ENCODE measurements at regions not wholly inside any gene's neighbourhood (a gene's known extent, or its start where the extent isn't known, plus 50 kb on each side); places are given as distances from the start of the nearest gene placed in this dataset.
"Not testable (repeated sequence)": the region's sequence is repeated elsewhere in the genome, so short reads cannot be mapped to it uniquely, and the experiment has no call there.

DNA sequence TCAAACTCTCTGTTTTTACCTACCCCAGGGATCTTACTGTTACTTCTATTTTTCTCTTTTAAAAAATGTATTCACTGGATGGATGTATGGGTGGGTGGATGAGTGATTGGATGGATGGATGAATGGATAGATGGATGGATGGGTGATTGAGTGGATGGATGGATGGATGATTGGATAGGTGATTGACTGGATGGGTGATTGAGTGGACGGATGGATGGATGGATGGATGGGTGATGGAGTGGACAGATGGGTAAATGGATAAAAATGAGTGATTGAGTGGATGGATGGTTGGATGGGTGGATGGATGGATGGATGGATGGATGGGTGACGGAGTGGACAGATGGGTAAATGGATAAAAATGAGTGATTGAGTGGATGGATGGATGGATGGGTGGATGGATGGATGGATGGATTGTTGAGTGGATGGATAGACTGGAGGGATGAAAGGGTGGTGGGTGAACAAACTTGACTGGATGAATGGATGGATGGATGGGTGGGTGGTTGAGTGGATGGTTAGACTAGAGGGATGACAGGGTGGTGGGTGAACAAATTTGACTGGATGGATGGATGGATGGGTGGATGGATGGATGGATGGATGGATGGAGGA is 118.0 kb upstream of the ZBTB40 start:
- TF ChIP-seq, protein P1, sequence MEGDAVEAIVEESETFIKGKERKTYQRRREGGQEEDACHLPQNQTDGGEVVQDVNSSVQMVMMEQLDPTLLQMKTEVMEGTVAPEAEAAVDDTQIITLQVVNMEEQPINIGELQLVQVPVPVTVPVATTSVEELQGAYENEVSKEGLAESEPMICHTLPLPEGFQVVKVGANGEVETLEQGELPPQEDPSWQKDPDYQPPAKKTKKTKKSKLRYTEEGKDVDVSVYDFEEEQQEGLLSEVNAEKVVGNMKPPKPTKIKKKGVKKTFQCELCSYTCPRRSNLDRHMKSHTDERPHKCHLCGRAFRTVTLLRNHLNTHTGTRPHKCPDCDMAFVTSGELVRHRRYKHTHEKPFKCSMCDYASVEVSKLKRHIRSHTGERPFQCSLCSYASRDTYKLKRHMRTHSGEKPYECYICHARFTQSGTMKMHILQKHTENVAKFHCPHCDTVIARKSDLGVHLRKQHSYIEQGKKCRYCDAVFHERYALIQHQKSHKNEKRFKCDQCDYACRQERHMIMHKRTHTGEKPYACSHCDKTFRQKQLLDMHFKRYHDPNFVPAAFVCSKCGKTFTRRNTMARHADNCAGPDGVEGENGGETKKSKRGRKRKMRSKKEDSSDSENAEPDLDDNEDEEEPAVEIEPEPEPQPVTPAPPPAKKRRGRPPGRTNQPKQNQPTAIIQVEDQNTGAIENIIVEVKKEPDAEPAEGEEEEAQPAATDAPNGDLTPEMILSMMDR (IDR thresholded peaks at IDR 0.05) = no peak
- no peak for TF ChIP-seq ZFX (IDR thresholded peaks at IDR 0.05; ENCODE audit: borderline replicate concordance)
- H3K27ac ChIP-seq = no peak overlapping the region

DNA sequence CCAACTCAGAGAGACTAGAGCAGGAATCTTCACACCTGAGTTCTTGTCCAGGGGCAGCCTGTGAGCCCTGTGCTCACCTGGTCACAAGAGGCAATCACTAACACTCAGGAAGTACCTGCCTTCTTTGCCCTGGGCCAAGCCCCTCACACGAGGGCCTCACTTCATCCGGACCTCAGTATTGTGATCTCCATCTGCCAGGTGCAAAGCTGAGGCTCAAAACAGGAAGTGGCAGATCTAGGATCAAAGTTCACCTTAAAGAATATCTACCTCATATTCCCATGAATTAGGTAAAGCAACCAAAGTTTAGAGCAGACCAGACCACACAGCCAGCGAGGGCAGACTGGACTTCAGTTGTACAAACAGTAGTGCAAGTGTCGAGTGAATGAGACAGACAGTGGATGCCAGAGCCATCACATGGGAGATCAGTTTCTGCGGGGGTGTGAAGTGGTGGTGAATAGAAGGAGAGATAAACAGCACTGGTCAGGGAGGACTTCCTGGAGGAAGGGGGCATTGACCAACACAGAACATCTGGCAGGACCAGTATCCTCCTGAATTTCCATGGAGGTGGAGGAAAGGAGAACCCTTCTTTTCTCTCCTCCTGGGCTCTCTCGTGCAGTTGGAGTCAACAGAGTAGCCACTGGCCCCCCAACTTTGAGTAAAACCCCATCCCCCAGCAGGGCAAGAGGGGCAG is 116.6 kb upstream of the ZBTB40 start:
- TF ChIP-seq, protein P1 (IDR thresholded peaks at IDR 0.05) = no peak
- TF ChIP-seq ZFX (IDR thresholded peaks at IDR 0.05; ENCODE audit: borderline replicate concordance) = no peak
- H3K27ac ChIP-seq = no peak overlapping the region

DNA sequence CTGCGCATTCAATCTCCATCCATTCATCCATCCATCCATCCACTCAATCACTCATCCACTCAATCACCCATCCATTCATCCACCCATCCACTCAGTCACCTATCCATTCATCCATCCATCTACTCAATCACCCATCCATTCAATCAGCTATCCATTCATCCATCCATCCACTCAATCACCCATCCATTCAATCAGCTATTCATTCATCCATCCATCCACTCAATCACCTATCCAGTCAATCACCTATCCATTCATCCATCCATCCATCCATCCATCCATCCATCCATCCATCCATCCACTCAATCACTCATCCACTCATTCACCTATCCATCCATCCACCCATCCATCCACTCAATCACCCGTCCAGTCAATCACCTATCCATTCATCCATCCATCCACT is 115.4 kb upstream of the ZBTB40 start:
- H3K27ac ChIP-seq = not testable (repeated sequence)

DNA sequence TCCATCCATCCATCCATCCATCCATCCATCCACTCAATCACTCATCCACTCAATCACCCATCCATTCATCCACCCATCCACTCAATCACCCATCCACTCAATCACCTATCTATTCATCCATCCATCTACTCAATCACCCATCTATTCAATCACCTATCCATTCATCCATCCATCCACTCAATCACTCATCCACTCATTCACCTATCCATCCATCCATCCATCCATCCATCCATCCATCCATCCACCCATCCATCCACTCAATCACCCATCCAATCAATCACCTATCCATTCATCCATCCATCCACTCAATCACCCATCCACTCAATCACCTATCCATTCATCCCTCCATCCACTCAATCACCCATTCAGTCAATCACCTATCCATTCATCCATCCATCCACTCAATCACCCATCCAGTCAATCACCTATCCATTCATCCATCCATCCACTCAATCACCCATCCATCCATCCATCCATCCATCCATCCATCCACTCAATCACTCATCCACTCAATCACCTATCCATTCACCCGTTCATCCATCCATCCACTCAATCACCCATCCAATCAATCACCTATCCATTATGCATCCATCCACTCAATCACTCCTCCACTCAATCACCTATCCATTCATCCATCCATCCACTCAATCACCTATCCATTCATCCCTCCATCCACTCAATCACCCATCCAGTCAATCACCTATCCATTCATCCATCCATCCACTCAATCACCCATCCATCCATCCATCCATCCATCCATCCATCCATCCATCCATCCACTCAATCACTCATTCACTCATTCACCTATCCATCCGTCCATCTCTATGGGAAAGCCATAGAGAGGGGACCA is 114.7 kb upstream of the ZBTB40 start:
- H3K27ac ChIP-seq = not testable (repeated sequence)

DNA sequence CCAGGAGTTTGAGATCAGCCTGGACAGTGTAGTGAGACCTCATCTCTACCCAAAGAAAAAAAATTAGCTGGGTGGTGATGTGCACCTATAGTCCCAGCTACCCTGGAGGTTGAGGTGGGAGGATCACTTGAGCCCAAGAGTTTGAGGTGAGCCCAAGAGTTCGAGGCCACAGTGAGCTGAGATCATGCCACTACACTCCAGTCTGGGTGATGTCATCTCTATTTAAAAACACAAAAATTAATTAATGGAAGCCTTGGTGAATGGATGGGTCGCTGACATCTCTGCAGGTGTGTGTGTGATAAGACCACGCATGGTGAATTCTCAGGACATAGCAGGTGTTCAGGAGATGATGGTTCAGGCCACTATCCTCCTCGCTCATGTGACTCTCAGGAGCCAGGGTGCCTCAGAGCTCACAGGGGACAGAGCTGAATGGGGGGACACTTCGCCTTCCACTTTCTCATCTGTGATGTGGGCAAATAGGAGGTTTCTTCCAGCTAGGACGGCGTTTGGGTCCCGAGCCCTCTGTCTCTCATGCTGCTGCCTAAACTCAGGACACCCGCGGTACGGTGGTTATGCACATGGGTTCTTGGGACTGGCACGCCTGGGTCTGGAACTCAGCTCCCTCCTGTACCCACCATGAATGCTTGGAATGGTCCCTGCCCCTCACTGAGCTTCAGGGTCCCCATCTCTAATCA is 113.4 kb upstream of the ZBTB40 start:
- no peak overlapping the region for H3K27ac ChIP-seq
- TF ChIP-seq ZFX (IDR thresholded peaks at IDR 0.05; ENCODE audit: borderline replicate concordance) = no peak
- TF ChIP-seq, protein P1 (IDR thresholded peaks at IDR 0.05) = no peak

DNA sequence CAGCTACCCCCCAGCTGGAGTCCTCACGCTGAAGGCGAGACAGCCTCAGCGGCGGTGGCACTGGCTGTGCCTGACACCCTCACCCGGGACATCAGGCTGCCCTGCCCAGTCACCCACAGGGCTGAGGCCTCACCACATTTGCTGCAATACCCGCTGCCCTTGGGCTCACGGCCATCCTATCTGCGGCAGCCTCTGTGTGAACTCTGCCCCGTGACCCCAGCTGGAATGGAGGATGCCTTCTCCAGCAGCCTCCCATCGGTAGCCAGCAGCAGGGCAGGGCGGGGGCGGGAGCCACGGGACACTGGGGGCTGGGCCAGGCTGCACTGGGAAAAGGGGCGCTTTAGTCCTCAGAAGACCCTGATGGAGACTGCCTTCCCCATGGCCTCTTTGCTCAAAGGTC is 112.4 kb upstream of the ZBTB40 start:
- TF ChIP-seq, protein P1 (IDR thresholded peaks at IDR 0.05) = no peak
- no peak for TF ChIP-seq ZFX (IDR thresholded peaks at IDR 0.05; ENCODE audit: borderline replicate concordance)
- H3K27ac ChIP-seq = no peak overlapping the region

DNA sequence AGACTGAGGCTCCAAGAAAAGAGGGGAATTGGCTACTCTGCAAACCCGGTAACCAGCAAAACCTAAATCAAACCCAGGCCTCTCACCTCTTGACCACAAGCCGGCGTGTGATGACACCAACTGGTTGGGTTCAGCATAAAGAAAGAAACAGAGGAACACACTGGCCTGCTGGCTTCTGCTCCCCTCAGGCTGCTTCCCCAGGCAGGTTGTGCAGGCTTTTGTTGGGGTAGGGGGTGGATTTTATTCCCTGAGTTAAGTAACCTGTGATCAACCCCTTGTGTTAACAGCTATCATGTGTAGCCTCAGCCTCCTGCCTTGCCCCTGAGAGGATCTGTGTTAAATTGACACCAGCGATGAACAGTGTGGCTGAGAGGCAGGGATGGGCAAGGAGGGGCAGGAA is 111.6 kb upstream of the ZBTB40 start:
- TF ChIP-seq, protein P1 (IDR thresholded peaks at IDR 0.05) = no peak
- TF ChIP-seq ZFX (IDR thresholded peaks at IDR 0.05; ENCODE audit: borderline replicate concordance) = no peak
- no peak overlapping the region for H3K27ac ChIP-seq

DNA sequence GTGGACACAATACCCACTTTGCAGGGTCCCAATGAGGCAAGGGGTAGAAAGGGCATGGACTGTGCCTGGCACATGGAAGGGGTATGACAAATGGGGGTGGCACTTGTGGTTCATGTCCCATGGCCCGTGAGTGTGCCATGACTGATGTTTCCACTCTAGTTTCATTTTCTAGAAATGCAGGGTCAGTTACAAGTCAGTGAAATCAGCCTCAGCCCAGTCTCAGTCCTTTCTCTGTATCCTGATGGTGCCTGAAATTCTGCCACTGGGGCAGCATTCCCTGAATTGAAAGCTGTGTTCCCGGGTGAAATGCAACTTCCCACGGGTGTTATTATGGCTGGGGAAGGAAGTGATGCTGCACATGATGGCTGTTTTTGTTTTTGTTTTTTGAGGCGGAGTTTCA is 110.8 kb upstream of the ZBTB40 start:
- no peak for TF ChIP-seq ZFX (IDR thresholded peaks at IDR 0.05; ENCODE audit: borderline replicate concordance)
- TF ChIP-seq, protein P1 (IDR thresholded peaks at IDR 0.05) = no peak
- H3K27ac ChIP-seq = no peak overlapping the region
